Calu3 (cell line): ENCODE measurements at regions not wholly inside any gene's neighbourhood (a gene's known extent, or its start where the extent isn't known, plus 50 kb on each side); places are given as distances from the start of the nearest gene placed in this dataset.

Experiments used
- BruUV-seq: library from RNA; stranded (reverse); fragments of 400-500 nt; replicated peaks from 2 replicates; lab custom pipeline; 2021; lab: Mats Ljungman, UMichigan
- CTCF ChIA-PET: fragments of 300-600 bp; sonication (Branson Sonifier 250); formaldehyde crosslinking; loops from one replicate; lab custom pipeline; 2022; ENCODE audit warnings: antibody characterized with exemption; lab: Charles Lee
- DNase-seq: peaks from one replicate; pipeline ENCODE4 v3.0.0; 2022
- H3K27ac Mint-ChIP-seq: one replicate; pipeline ENCODE4 v1.8.0; 2022; ENCODE audit warnings: mixed read lengths; ENCODE audit not compliant: unreplicated experiment
- H3K27me3 Mint-ChIP-seq: one replicate; pipeline ENCODE4 v1.8.0; 2022; ENCODE audit warnings: mixed read lengths; ENCODE audit not compliant: unreplicated experiment
- H3K36me3 Mint-ChIP-seq: one replicate; pipeline ENCODE4 v1.8.0; 2022; ENCODE audit warnings: mild to moderate bottlenecking, moderate library complexity, mixed read lengths; ENCODE audit not compliant: insufficient read depth, unreplicated experiment
- H3K4me1 Mint-ChIP-seq: one replicate; pipeline ENCODE4 v1.8.0; 2022; ENCODE audit warnings: mild to moderate bottlenecking, low read depth, mixed read lengths; ENCODE audit not compliant: unreplicated experiment
- H3K4me3 Mint-ChIP-seq: one replicate; pipeline ENCODE4 v1.8.0; 2022; ENCODE audit warnings: mild to moderate bottlenecking, low read depth, moderate library complexity, mixed read lengths; ENCODE audit not compliant: unreplicated experiment
- H3K9me3 Mint-ChIP-seq: one replicate; pipeline ENCODE4 v1.8.0; 2022; ENCODE audit warnings: low read depth, mixed read lengths; ENCODE audit not compliant: unreplicated experiment
- intact Hi-C: fragments of 100-400 bp; cut with micrococcal nuclease; formaldehyde crosslinking; loops from one replicate; pipeline ENCODE4 v1.10.0; 2022; ENCODE audit not compliant: unreplicated experiment
- TF ChIP-seq, protein P1 (sequence below): fragments of 200-600 bp; IDR thresholded peaks from one replicate; pipeline ENCODE4 v1.8.0; 2022; ENCODE audit warnings: antibody characterized with exemption; ENCODE audit not compliant: unreplicated experiment

DNA sequence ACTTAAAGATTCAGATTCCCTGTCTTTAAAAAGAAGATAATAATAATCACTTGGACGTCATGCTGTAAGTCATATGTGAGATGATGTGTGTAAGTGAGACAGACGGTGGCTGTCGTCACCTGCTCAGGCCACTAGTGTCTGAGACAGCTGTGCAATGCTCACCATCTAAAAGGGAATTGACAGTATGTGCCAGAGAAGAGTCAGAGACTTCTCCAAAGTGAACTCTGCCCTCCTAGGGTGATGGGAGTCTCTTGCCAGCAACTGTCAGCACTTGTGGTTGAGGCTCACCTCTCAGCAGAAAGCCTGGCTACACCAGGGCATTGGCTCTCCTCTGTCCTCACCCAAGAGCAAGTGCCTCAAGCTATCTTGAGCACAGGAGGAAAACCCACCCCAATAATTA is 131.6 kb upstream of the DNAJC10 start:
- no TSS peak for BruUV-seq
- Mint-ChIP-seq H3K27ac (no peak overlapping the region), H3K9me3 (no peaks in the 10 kb centered on the region), H3K4me3 (no peak overlapping the region), H3K36me3 (no peaks in the 10 kb centered on the region), H3K4me1 (no peaks in the 10 kb centered on the region), H3K27me3 (no peaks in the 10 kb centered on the region)
- DNase-seq: no peak
- TF ChIP-seq, protein P1, sequence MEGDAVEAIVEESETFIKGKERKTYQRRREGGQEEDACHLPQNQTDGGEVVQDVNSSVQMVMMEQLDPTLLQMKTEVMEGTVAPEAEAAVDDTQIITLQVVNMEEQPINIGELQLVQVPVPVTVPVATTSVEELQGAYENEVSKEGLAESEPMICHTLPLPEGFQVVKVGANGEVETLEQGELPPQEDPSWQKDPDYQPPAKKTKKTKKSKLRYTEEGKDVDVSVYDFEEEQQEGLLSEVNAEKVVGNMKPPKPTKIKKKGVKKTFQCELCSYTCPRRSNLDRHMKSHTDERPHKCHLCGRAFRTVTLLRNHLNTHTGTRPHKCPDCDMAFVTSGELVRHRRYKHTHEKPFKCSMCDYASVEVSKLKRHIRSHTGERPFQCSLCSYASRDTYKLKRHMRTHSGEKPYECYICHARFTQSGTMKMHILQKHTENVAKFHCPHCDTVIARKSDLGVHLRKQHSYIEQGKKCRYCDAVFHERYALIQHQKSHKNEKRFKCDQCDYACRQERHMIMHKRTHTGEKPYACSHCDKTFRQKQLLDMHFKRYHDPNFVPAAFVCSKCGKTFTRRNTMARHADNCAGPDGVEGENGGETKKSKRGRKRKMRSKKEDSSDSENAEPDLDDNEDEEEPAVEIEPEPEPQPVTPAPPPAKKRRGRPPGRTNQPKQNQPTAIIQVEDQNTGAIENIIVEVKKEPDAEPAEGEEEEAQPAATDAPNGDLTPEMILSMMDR: no peak
- CTCF ChIA-PET: no interaction called here
- intact Hi-C loops: no loop called here

DNA sequence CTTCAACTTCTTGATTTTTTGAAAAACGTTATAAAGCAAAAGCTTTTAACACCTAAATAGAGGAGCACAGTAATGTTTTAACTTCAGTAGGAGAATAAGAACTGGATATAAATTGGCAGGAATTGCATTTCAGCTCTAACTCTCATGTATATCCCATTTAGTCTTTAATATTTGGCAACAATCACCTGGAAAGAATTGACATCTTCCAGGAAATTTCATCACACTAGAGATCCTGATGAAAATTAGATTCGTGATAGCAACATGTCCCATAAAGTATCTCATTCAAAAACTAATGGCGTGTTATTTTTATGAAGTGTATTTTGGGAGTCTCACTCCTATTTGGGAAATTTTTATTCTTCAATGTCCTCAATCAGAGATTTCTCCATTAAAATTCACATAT is 131.1 kb upstream of the DNAJC10 start:
- TF ChIP-seq, protein P1: no peak
- Mint-ChIP-seq H3K9me3 (no peaks in the 10 kb centered on the region), H3K27me3 (no peaks in the 10 kb centered on the region), H3K4me1 (no peaks in the 10 kb centered on the region), H3K36me3 (no peaks in the 10 kb centered on the region), H3K27ac (no peak overlapping the region), H3K4me3 (no peak overlapping the region)
- no TSS peak for BruUV-seq
- CTCF ChIA-PET: no interaction called here
- intact Hi-C loops: no loop called here
- DNase-seq: no peak

DNA sequence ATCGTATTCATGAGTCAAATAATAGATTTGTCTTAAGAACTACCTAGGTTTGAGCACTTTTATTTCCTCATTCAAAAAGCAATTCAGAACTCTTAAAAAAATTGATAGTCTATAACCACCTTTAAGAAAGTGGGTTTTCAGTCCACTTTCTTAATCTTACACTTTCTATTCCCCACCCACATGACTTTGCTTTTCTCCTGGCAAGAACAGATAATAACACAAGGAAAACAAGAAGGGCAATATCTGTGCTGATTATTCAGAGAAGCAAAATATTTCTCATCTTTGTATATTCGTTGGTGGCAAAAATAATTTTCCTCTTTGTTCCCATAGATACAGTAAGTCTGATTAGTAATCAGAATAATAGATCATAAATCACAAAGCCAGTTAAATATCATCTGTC is 130.6 kb upstream of the DNAJC10 start:
- CTCF ChIA-PET: no interaction called here

DNA sequence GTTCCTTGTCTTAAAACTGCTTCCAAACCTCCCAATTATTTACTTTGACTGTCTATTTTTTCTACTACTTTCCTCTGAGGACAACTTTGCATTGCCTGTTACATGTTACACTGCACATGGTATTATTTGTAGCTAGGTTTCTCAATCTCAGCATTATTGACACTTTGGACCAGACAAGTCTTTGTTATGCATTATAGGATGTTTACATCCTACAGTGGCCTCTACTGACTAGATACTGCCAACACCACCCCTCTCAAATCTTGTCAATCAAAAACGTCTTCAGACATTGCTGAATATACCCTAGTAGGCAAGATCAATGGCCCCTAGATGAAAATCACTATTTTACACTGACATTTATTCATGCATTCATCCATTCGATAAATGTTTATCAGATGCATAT is 129.6 kb upstream of the DNAJC10 start:
- Mint-ChIP-seq H3K9me3 (no peaks in the 10 kb centered on the region), H3K4me3 (no peak overlapping the region), H3K4me1 (no peaks in the 10 kb centered on the region), H3K27me3 (no peaks in the 10 kb centered on the region), H3K27ac (no peak overlapping the region), H3K36me3 (no peaks in the 10 kb centered on the region)
- DNase-seq: no peak
- TF ChIP-seq, protein P1: no peak
- CTCF ChIA-PET: no interaction called here
- intact Hi-C loops: no loop called here
- BruUV-seq: no TSS peak

More for the DNA sequence above, 130.6 kb upstream of the DNAJC10 start:
- intact Hi-C loops: no loop called here
- no peak for DNase-seq
- TF ChIP-seq, protein P1: no peak
- no peaks in the 10 kb centered on the region for H3K9me3 Mint-ChIP-seq
- no peaks in the 10 kb centered on the region for H3K27me3 Mint-ChIP-seq
- H3K27ac Mint-ChIP-seq: no peak overlapping the region
- H3K4me1 Mint-ChIP-seq: no peaks in the 10 kb centered on the region
- H3K4me3 Mint-ChIP-seq: no peak overlapping the region
- H3K36me3 Mint-ChIP-seq: no peaks in the 10 kb centered on the region
- BruUV-seq: no TSS peak
